NCI-H82 (cell line): ENCODE measurements at regions not wholly inside any gene's neighbourhood (a gene's known extent, or its start where the extent isn't known, plus 50 kb on each side); places are given as distances from the start of the nearest gene placed in this dataset.
"Not testable (repeated sequence)": the region's sequence is repeated elsewhere in the genome, so short reads cannot be mapped to it uniquely, and the experiment has no call there.

ENCODE experiments used
- DNase-seq: peaks from one replicate; lab custom pipeline; 2025; lab: John Stamatoyannopoulos, UW

DNA sequence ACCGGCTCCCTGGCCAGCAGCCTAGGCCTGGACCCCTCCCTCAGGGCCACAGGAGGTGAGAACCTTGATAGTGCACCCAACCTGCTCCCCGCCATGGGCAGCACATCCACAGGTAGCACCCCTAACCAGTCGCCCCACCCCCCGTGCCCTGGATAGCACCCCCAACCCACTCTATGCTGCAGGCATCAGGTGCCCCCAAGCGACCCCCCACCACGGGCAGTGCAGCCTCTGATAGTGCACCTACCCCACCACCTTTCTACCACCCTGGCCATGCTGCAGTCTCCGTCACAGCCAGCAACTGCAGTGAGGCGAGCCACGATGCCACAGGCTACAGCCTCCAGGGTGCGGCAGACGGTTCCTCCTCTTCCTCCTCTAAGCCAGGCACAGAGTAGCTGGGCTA, 55.6 kb downstream of the SOWAHC start:
- DNase-seq, result no peak

GRCh38 chr2:109670556-109671411, 56.6 kb downstream of the SOWAHC start:
- DNase-seq, result no peak

DNA sequence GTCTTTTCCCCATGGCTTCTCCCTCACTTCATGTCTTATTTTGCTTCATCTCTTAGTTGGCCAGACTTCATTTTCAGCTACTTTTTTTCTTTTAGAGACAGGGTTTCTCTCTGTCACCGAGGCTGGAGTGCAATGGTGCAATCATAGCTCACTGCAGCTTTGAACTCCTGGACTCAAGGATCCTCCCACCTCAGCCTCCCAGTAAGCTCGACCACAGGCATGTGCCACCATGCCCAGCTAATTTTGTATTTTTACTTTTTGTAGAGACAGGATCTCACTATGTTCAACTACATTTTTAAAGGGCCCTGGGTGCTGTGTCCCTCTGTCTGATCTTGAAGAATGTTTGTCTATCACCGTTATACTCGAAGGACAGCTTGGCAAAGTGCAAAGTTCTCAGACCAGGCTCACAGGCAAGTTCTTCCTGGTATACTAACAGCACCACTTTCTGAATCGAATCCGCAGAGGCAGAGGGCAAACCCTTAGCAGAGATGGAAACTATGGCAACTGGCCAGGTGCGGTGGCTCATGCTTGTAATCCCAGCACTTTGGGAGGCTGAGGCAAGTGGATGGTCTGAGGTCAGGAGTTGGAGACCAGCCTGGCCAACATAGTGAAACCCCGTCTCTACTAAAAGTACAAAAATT, 60.9 kb downstream of the SOWAHC start:
- DNase-seq, result no peak

- no peak for DNase-seq
Measured at GRCh38 chr2:109675666-109676345, 61.6 kb downstream of the SOWAHC start.

DNA sequence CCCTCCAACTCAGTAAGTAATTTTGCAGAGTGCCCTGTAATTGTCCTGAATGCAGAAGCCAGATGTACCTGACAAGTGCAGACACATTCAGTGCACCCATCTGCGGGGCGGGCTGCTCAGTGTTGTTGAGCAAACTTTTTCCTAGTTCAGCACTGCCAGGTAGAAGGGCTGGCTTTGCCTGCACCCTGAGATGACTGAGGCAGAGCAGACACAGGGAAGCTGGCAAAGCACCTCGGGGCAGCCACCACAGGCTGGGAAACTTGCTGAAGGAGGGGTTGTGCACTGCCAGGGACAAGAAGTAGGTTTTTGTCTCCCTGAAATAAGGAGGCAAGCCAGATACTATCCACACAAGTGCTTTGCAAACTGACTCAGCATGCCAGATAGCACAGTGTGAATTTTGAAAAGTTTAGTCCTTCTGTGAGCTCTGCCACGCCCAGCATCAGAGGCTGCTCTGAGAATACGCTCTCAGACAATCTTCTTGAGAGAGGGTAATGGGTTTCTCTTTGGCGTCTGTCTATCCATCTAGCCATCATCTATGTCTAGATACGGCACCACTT, 62.3 kb downstream of the SOWAHC start:
- no peak for DNase-seq

DNA sequence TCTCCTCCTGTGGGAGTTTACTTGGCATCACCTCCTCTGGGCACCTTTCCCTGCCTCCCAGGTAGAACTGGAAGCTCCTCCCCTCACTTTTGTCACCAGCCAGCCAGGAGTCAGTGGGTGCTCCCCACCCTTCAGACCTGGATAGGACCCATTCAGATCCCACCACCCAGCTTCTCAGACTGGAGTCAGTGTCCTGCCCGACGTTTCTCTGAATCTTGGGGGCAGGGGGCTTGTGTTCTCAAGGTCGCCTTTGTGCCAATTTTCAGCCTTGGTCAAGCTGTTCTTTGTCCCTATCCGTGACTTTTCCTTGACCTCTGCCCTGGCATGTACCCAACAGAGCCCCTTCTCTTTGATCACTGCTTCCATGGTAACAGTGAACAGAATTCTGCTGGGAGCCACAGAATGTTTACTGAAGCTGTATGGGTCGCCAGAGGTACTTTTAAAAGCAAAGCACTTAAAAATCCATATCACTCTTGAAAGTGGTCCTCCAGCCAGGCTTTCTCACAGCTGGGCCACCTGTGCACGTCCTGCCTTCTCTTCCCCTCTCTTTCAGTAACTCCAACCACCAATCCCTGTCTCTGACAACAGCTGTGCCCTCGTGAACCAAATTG, 63.1 kb downstream of the SOWAHC start:
- not testable (repeated sequence) for DNase-seq

- DNase-seq, result no peak
Measured at GRCh38 chr2:109677835-109678580, 63.8 kb downstream of the SOWAHC start.

GRCh38 chr2:109678724-109679201, 64.6 kb downstream of the SOWAHC start:
- not testable (repeated sequence) for DNase-seq

- no peak for DNase-seq
Measured at GRCh38 chr2:109679225-109679624, 65.1 kb downstream of the SOWAHC start.

DNA sequence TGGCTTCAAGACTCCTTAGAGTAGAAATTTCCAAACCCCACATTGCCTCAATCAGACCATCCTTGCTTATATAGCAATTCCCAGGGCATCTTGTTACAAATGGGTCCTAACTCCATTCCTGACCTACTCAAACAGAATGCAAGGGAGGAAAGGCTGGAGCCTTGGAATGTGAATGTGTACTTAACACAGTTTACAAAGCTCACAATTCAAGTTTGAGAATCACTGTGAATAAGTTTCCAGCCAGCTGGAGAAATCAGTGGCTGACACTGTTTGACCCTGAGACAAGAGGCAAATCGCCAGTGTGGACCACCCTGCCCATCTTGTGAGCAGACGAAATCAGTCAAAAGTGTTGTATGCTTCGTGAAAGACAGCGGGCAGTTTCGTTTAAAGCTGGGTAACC, 65.5 kb downstream of the SOWAHC start:
- no peak for DNase-seq

DNA sequence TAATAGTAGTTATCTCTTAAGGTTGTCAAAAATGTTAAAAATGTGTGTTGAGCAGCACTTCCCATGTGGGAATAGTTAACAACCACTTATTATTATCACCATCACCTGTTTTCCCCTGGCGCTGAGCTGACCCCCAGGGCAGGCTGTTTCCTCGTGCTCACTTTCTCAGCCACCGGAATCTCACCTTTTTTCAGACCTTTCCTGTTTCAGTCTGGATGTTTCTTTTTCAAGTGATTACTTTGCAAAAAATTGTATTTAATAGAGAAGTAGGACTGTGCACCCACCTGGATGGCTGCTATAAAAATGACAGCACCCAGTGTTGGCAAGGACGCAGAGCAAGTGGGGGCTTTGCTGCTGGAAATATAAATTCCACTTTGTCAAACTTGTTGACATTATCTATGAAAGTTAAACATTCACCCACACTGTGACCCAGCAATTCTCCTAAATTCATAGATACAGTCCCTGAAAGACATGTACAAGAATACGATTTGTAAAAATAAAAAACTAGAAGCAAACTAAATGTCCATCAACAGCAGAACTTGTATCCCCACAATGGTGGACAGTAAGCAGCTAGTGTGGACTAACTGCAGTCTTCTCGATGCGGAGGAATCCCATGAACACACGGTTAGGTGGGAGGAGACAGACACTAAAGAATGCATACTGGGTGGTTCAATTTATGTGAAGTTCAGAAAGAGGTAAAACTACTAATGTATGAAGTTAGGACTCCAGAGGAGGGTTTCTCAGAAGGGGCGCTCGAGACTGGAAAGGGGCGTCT, 66.5 kb downstream of the SOWAHC start:
- no peak for DNase-seq

- no peak for DNase-seq
Measured at GRCh38 chr2:109681633-109682380, 67.6 kb downstream of the SOWAHC start.

- DNase-seq, result no peak
Measured at GRCh38 chr2:109683452-109683851, 69.3 kb downstream of the SOWAHC start.

DNA sequence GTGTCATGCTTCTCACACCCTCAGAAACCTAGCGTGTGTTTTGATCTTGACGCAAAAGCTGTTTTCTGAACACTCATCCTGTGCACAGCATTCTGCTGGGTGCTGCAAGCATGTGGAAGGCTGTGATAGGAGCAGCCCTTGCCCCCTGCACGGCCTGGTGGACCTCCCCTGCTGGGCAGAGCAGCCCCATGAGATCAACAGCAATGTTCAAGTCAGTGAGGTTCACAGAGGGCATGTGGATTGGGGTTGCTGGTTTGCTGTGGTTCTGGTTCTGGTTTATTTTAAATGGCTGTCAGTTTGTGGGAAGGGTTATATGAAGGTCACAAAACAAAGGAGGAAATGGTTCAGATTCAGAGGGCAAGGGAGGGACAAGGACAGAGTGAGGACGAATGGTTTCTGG, 71.3 kb downstream of the SOWAHC start:
- DNase-seq, result no peak

DNA sequence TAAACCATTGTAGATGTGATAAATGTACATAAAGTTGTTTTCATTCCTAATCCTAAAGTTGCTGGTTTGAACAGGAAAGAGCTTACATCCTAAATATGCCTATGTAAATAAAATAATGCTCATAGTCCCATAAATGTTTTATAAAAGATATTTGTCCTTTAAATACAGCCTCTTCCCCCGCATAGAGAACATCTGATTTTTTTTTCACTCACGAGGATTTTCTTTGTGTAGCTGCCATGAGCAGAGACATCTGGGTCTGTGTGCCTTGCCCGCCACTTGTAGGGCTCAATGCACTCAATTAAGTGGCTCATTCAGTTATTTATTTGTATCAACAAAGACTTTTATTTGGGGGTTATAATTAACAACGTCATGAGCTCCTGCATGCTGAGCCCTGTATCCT, 72.8 kb downstream of the SOWAHC start:
- no peak for DNase-seq

DNA sequence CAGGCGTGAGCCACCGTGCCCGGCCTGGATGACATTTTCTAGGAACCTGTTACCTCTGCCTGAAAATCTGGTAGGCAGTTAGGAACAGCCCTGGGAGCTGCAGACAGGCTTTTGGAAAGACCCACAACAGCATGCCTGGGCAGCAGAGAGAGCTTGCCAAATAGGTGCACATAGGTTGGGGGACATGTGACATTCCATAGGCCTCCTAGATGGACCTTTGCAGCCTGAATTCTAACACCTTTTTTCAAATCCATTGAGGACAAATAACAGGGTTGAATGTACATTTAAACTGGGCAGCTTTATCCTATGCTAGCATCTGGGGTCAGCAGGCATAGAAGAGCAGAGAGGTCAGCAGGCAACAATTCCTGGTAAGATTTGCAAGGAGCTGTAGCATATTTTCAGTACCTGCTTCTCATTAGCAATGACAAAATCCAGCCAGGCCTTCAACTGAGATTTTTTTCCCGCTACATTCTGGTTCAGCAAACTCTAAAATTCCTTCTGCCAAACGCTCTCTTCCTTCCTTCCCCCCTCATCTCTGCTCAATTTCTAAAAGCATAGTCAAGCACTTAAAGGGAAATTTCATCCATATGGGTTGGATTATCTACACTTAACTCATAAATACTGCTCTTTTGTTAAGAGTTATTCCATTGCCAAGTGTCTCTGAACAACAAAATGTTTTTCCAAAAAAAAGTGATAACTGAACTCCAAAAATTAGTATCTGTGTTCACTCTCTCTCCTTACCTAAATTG, 75.2 kb downstream of the SOWAHC start:
- no peak for DNase-seq

GRCh38 chr2:109689973-109690372, 75.8 kb downstream of the SOWAHC start:
- DNase-seq, result no peak

- no peak for DNase-seq
Measured at GRCh38 chr2:109690457-109690821, 76.3 kb downstream of the SOWAHC start.
